Suprapubic skin (tissue), 4 donors: ENCODE measurements at regions not wholly inside any gene's neighbourhood (a gene's known extent, or its start where the extent isn't known, plus 50 kb on each side); places are given as distances from the start of the nearest gene placed in this dataset.

ENCODE experiments used
- DNase-seq, 2 donors: peaks; one replicate each; pipeline ENCODE4 v3.0.0-alpha.2; 2019; ENCODE audit warnings: low spot score in 2 of 2
- H3K27ac ChIP-seq: fragments of 200-600 bp; sonication (generic); one replicate; pipeline ENCODE4 v1.5.1; 2019
- H3K27me3 ChIP-seq: fragments of 200-600 bp; sonication (generic); one replicate; pipeline ENCODE4 v1.5.1; 2019
- H3K36me3 ChIP-seq: fragments of 200-600 bp; sonication (generic); one replicate; pipeline ENCODE4 v1.5.1; 2019
- H3K4me1 ChIP-seq: fragments of 200-600 bp; sonication (generic); one replicate; pipeline ENCODE4 v1.5.1; 2019
- H3K4me3 ChIP-seq: fragments of 200-600 bp; sonication (generic); one replicate; pipeline ENCODE4 v1.5.1; 2019; ENCODE audit warnings: mild to moderate bottlenecking
- H3K9me3 ChIP-seq: fragments of 200-600 bp; sonication (generic); one replicate; pipeline ENCODE4 v1.5.1; 2019
- EP300 ChIP-seq: sonication (generic); formaldehyde crosslinking; IDR thresholded peaks from one replicate; pipeline ENCODE4 v1.6.1; 2017; ENCODE audit warnings: antibody characterized with exemption
- POLR2A ChIP-seq, 2 donors: fragments of 450-650 bp; IDR thresholded peaks; one replicate each; pipeline ENCODE4 v1.6.1; 2017; ENCODE audit warnings: antibody characterized with exemption in 2 of 2, mild to moderate bottlenecking in 2 of 2, moderate library complexity in 2 of 2
- POLR2AphosphoS5 ChIP-seq, 3 donors: sonication (generic); formaldehyde crosslinking; IDR thresholded peaks; one replicate each; pipeline ENCODE4 v1.6.1; 2017; ENCODE audit warnings: antibody characterized with exemption in 3 of 3
- WGBS: methylation state at CpG from one replicate; pipeline ENCODE4 v1.1.5; 2018; 5-methylcytosine and 5-hydroxymethylcytosine counted together
- TF ChIP-seq, protein P1 (sequence below), 2 donors: fragments of 200-600 bp in 1 of 2; fragments of 450-650 bp in 1 of 2; sonication (generic) in 1 of 2; IDR thresholded peaks; one replicate each; pipeline ENCODE4 v1.5.1; 2016 to 2019; ENCODE audit warnings: antibody characterized with exemption in 2 of 2, mild to moderate bottlenecking in 1 of 2, moderate library complexity in 1 of 2

DNA sequence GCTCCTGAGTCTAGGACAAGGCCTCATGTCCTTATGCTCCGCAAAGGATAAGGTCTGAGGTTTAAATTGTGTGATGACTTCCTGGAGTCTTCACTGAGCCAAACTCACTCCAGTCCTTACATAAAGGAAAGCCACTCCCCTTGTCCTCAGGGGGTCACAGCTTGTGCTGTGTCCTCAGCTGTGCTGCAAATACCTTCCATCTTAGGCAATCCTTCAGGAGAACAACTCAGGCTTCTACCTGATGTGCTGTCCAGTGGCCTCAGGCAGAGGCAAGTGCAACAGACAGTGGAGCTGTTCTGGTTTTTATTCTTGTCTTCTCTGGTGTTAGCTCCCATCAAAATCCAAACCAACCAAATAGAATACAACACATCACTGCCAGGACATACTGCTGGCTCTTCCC, 151.5 kb downstream of the TAF11L14 start:
- TF ChIP-seq, protein P1, sequence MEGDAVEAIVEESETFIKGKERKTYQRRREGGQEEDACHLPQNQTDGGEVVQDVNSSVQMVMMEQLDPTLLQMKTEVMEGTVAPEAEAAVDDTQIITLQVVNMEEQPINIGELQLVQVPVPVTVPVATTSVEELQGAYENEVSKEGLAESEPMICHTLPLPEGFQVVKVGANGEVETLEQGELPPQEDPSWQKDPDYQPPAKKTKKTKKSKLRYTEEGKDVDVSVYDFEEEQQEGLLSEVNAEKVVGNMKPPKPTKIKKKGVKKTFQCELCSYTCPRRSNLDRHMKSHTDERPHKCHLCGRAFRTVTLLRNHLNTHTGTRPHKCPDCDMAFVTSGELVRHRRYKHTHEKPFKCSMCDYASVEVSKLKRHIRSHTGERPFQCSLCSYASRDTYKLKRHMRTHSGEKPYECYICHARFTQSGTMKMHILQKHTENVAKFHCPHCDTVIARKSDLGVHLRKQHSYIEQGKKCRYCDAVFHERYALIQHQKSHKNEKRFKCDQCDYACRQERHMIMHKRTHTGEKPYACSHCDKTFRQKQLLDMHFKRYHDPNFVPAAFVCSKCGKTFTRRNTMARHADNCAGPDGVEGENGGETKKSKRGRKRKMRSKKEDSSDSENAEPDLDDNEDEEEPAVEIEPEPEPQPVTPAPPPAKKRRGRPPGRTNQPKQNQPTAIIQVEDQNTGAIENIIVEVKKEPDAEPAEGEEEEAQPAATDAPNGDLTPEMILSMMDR (IDR thresholded peaks at IDR 0.05) = no peak
- no peak for TF ChIP-seq POLR2A (IDR thresholded peaks at IDR 0.05)
- H3K36me3 ChIP-seq = no peaks in the 10 kb centered on the region
- H3K27ac ChIP-seq = no peak overlapping the region
- no peak overlapping the region for H3K4me3 ChIP-seq
- H3K4me1 ChIP-seq = no peaks in the 10 kb centered on the region
- H3K27me3 ChIP-seq = no peaks in the 10 kb centered on the region
- 87% methylated on average over 1 of the region's 1 CpG for WGBS
- no peaks in the 10 kb centered on the region for H3K9me3 ChIP-seq
- no peak for DNase-seq

GRCh38 chr5:17788351-17788750, 154.1 kb downstream of the TAF11L14 start:
- H3K4me1 ChIP-seq = no peaks in the 10 kb centered on the region
- no peak overlapping the region for H3K27ac ChIP-seq
- no peak overlapping the region for H3K4me3 ChIP-seq
- no peaks in the 10 kb centered on the region for H3K27me3 ChIP-seq
- TF ChIP-seq POLR2AphosphoS5 (IDR thresholded peaks at IDR 0.05) (no peak), POLR2A (IDR thresholded peaks at IDR 0.05) (no peak), EP300 (no peak)
- TF ChIP-seq, protein P1 (IDR thresholded peaks at IDR 0.05) = no peak
- no peaks in the 10 kb centered on the region for H3K9me3 ChIP-seq
- no peak for DNase-seq
- H3K36me3 ChIP-seq = no peaks in the 10 kb centered on the region

DNA sequence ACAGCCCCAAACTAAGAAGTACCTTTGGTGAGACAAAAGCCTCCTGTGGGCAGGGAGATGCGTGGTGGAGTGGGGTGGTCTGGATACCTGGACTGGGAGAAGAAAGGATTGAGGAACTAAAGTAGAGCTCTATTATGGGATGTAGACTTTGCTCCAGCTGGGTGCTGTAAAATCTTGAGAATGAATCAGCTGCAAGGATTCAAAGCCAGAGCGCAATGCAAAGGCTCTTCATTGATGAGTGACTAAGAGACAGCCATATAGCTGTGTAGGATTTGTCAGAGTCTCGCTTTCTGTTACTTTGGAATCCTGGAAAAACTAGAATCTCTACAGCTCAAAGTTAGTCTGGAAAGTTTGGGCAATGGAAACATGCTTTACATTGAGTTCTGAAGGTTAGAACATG, 159.9 kb downstream of the TAF11L14 start:
- Histone ChIP-seq H3K27ac (no peak overlapping the region), H3K27me3 (no peaks in the 10 kb centered on the region), H3K9me3 (no peaks in the 10 kb centered on the region), H3K4me1 (no peaks in the 10 kb centered on the region), H3K36me3 (no peaks in the 10 kb centered on the region), H3K4me3 (no peak overlapping the region)
- DNase-seq = no peak
- TF ChIP-seq, protein P1 (IDR thresholded peaks at IDR 0.05) = no peak
- TF ChIP-seq EP300 (no peak), POLR2A (IDR thresholded peaks at IDR 0.05) (no peak), POLR2AphosphoS5 (IDR thresholded peaks at IDR 0.05) (no peak)
- WGBS = 97% methylated on average over 3 of the region's 3 CpGs

DNA sequence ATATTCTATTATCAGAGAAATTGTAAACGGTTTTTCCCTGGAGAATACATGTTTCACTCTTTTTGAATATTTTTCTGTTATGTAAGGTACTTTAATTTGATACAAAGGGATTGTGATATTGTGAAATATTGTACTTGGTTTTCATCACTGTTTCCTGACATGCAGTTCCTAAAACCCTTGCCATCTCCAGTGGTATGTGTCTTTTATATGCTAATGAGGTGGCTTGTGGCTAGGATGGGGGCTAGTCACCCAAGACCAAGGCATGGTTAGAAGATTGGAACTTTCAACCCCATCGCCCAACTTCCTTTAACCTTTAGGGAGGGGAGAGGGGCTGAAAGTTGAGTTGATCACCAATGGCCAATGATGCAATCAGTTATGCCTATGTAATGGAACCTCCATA, 160.6 kb downstream of the TAF11L14 start:
- no peaks in the 10 kb centered on the region for H3K36me3 ChIP-seq
- H3K4me3 ChIP-seq = no peak overlapping the region
- no peaks in the 10 kb centered on the region for H3K4me1 ChIP-seq
- WGBS = 82% methylated on average over 2 of the region's 2 CpGs
- H3K27ac ChIP-seq = no peak overlapping the region
- no peaks in the 10 kb centered on the region for H3K27me3 ChIP-seq
- TF ChIP-seq, protein P1 (IDR thresholded peaks at IDR 0.05) = no peak
- TF ChIP-seq POLR2A (IDR thresholded peaks at IDR 0.05) (no peak), POLR2AphosphoS5 (IDR thresholded peaks at IDR 0.05) (no peak), EP300 (no peak)
- no peaks in the 10 kb centered on the region for H3K9me3 ChIP-seq
- no peak for DNase-seq

GRCh38 chr5:17796142-17796541, 161.9 kb downstream of the TAF11L14 start:
- no peak for TF ChIP-seq POLR2AphosphoS5 (IDR thresholded peaks at IDR 0.05)
- TF ChIP-seq, protein P1 (IDR thresholded peaks at IDR 0.05) = no peak
- no peak for TF ChIP-seq POLR2A (IDR thresholded peaks at IDR 0.05)
- no peak for TF ChIP-seq EP300
- H3K9me3 ChIP-seq = no peaks in the 10 kb centered on the region
- no peak overlapping the region for H3K4me3 ChIP-seq
- no peaks in the 10 kb centered on the region for H3K4me1 ChIP-seq
- WGBS = 72% methylated on average over 5 of the region's 5 CpGs
- no peaks in the 10 kb centered on the region for H3K36me3 ChIP-seq
- DNase-seq = no peak
- no peak overlapping the region for H3K27ac ChIP-seq
- H3K27me3 ChIP-seq = no peaks in the 10 kb centered on the region
